Epithelial cell of esophagus (primary cell): ENCODE measurements at regions not wholly inside any gene's neighbourhood (a gene's known extent, or its start where the extent isn't known, plus 50 kb on each side); places are given as distances from the start of the nearest gene placed in this dataset.
A peak's percentile ranks its signal among the peaks of the same experiment; 100 is the strongest.

Experiments
- DNase-seq: peaks from one replicate; pipeline ENCODE4 v3.0.0; 2010; ENCODE audit warnings: low read depth
- H3K4me3 ChIP-seq: 2 replicates; pipeline ENCODE4 v1.5.1; 2011; ENCODE audit warnings: mild to moderate bottlenecking, low read length, control low read depth
- TF ChIP-seq, protein P1 (sequence below): IDR thresholded peaks from 2 replicates; pipeline ENCODE4 v1.5.1; 2011; ENCODE audit warnings: low read depth, mild to moderate bottlenecking, low read length, control low read depth, inconsistent platforms; ENCODE audit not compliant: insufficient read depth; ENCODE audit errors: missing control alignments

DNA sequence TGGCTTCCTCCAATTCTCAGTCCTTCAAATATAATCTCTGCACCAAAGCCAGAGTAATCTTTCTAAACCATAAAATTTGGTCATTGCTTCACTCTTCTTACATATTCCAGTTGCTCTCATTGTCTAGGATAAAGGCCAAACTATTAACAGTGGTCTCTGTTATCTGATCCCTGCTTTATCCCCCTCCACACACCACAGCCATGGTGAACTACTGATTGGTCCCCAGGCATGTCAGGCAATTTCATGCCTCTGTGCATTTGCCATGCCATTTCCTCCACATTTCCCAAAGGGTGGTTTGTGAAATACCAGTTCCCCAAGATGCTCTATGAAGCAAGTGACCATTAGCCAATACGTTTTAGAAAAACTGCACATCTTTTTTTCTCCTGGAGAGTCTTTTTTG is 97.0 kb downstream of the FAM181B start:
- TF ChIP-seq, protein P1, sequence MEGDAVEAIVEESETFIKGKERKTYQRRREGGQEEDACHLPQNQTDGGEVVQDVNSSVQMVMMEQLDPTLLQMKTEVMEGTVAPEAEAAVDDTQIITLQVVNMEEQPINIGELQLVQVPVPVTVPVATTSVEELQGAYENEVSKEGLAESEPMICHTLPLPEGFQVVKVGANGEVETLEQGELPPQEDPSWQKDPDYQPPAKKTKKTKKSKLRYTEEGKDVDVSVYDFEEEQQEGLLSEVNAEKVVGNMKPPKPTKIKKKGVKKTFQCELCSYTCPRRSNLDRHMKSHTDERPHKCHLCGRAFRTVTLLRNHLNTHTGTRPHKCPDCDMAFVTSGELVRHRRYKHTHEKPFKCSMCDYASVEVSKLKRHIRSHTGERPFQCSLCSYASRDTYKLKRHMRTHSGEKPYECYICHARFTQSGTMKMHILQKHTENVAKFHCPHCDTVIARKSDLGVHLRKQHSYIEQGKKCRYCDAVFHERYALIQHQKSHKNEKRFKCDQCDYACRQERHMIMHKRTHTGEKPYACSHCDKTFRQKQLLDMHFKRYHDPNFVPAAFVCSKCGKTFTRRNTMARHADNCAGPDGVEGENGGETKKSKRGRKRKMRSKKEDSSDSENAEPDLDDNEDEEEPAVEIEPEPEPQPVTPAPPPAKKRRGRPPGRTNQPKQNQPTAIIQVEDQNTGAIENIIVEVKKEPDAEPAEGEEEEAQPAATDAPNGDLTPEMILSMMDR: no peak
- H3K4me3 ChIP-seq: no peak overlapping the region
- DNase-seq: no peak

DNA sequence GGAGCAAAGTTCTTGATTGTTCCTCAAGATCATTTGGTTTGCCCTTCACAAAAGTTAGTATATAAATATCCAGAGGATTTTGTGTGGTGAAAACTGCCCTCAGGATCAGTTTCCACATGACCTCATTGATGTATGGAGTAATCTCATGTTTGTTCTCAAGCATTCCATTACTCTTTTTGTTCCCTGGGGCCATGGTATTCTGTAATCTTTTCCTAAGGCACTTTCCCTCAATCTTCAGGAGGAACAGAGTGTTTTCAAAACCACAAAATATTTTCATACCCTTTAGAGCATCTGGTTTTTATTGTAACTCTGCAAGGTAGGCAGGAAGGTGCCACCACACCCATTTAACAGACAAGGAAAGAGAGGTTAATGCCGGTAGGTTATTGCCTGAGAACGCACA is 99.6 kb downstream of the FAM181B start:
- TF ChIP-seq, protein P1: no peak
- H3K4me3 ChIP-seq: no peak overlapping the region
- DNase-seq: peak; percentile 48

DNA sequence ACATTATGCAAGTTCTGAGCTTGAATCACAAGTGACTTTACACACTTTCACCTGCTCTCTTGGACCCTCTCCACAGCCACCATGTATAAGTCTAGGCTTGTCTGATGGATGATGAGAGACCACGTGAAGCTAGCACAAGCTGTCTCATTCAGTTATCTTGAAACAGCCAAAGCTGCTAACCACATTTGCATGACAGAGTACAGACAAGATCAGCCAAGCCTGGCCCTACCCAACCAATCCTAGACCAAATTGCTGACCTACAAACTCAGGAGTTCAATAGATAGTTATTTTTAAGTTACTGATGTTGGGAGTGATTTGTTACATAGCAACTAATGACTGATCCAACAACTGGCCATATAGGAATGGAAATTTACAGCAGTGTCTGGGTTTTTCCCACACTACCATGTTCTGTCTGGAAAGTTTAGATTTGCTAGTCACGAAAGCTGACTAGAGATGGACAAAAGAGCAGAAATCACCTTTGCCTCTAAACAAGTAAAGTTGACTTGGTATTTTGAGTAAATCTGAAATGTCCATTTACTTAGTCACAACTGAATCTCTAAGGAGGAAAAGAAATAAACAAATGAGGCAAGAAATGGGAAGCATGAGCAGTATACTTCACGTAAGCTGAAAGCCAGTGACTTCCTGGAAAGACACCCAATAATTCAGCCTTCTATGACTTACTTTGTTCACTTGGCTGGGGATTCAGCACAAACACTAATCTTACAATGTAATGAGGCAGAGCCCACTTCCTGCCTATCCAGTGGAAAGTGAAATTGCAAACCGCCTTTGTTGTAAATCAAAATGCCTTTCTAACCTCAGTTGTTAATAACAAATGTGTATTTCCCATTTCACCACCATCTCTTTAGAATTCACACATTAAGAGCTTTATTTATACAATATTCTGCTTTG is 101.7 kb downstream of the FAM181B start:
- TF ChIP-seq, protein P1: no peak
- H3K4me3 ChIP-seq: no peak overlapping the region
- peak; percentile 39 for DNase-seq

DNA sequence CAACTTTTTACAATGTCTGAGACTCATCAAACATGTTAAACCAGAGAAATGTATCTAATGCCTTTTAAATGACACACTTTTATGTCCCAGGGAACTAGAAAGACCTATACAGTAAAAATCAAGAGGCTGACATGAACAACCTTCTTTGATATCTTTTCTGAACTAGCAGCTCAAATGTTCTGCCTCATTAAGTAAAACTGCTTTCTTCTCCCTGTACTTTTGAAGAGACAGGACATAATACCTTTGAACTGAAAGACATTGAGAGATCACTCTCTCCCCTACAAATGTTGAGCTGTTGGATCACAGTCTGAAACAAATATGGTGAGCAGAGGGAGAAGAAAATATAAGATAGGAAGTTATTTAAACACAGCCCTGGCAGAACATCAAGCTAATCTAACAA is 123.0 kb downstream of the FAM181B start:
- TF ChIP-seq, protein P1: no peak
- H3K4me3 ChIP-seq: no peak overlapping the region
- DNase-seq: no peak

DNA sequence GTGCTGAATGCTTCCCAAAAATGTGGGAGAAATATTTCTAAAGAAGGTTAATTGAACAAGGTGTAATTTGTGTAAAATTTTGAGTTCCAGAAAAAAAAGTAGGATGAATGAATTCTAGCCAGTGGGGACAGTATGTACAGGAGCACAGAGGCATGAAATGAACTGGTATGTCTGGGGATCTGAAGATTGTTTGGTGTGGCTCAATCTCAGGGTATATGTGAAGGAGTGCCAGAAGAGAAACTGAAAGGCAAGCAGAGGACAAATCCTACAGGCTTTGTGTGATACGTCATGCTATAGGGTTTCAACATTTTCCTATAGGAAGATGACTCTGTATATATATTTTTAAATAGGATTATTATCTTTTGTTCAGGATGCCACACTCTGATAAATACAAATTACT is 126.9 kb downstream of the FAM181B start:
- TF ChIP-seq, protein P1: no peak
- H3K4me3 ChIP-seq: no peak overlapping the region
- DNase-seq: no peak

DNA sequence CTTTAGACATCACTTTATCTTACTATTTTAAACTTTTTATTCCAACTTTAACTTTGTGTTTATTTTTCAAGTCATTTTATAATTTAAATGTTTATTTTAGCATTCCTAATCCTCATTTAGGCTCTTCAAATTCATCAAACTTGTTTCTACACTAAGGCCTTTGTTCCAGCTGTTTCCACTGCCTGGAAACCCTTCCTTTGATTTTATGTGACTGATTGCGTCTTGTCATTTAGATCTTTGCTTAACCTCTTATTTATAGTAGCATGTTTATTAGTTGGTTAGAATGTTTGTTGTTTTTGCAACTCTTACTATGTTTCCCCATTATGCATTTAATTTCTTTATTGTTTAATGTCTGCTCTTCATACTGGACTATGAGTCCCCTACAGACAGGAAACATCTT is 132.0 kb downstream of the FAM181B start:
- DNase-seq: no peak
- TF ChIP-seq, protein P1: no peak
- H3K4me3 ChIP-seq: no peak overlapping the region

DNA sequence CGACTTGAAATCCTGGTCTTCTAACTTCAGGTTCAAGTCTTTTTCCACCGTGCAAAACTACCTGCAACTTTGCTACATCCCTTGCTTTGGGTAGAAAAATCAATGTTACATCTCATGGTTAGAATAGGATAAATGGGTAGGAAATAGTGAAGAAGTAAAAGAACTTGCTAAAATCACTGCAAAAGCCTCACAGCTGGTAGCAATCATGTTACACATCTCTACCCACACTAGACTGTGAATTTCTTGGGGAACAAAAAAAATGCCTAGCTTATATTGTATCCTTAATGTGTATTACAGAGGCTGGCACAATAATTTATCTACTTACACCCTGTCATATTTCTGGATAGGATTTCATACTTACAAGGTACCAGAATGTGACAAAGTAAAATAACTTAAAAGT is 133.8 kb downstream of the FAM181B start:
- TF ChIP-seq, protein P1: no peak
- no peak overlapping the region for H3K4me3 ChIP-seq
- no peak for DNase-seq
